ENCODE measurements at regions not wholly inside any gene's neighbourhood (a gene's known extent, or its start where the extent isn't known, plus 50 kb on each side); places are given as distances from the start of the nearest gene placed in this dataset.

GRCh38 chr1:43082740-43083139 is 89.3 kb downstream of the EBNA1BP2 start:
- H3K27me3 ChIP-seq (ENCODE audit: control insufficient read depth in 2 of 2, insufficient read depth in 1 of 2, low read length in 1 of 2), result no peaks in the 10 kb centered on the region
- no peak overlapping the region for H3K27ac ChIP-seq (ENCODE audit: low read depth in 1 of 2, low read length in 1 of 2)
- H3K4me1 ChIP-seq (ENCODE audit: control insufficient read depth in 2 of 2, insufficient read depth in 2 of 2, low read length in 2 of 2), result no peaks in the 10 kb centered on the region
- DNase-seq (ENCODE audit: low read depth in 6 of 9, low spot score in 9 of 9), result no peak
- 93% methylated on average over 6 of the region's 6 CpGs for WGBS
- no peak overlapping the region for H3K4me3 ChIP-seq (ENCODE audit: low read length in 2 of 2)
- no peaks in the 10 kb centered on the region for H3K36me3 ChIP-seq (ENCODE audit: control insufficient read depth in 2 of 2, insufficient read depth in 2 of 2, low read length in 1 of 2)
- H3K9me3 ChIP-seq (ENCODE audit: control insufficient read depth in 2 of 2, insufficient read depth in 1 of 2, low read length in 1 of 2), result no peaks in the 10 kb centered on the region

- 87% methylated on average over 6 of the region's 6 CpGs for WGBS
- H3K9me3 ChIP-seq (ENCODE audit: control insufficient read depth in 2 of 2, insufficient read depth in 1 of 2, low read length in 1 of 2), result no peaks in the 10 kb centered on the region
- no peaks in the 10 kb centered on the region for H3K36me3 ChIP-seq (ENCODE audit: control insufficient read depth in 2 of 2, insufficient read depth in 2 of 2, low read length in 1 of 2)
- no peak overlapping the region for H3K4me3 ChIP-seq (ENCODE audit: low read length in 2 of 2)
- H3K27me3 ChIP-seq (ENCODE audit: control insufficient read depth in 2 of 2, insufficient read depth in 1 of 2, low read length in 1 of 2), result no peaks in the 10 kb centered on the region
- no peaks in the 10 kb centered on the region for H3K4me1 ChIP-seq (ENCODE audit: control insufficient read depth in 2 of 2, insufficient read depth in 2 of 2, low read length in 2 of 2)
- no peak for DNase-seq (ENCODE audit: low read depth in 6 of 9, low spot score in 9 of 9)
- no peak overlapping the region for H3K27ac ChIP-seq (ENCODE audit: low read depth in 1 of 2, low read length in 1 of 2)
Measured at GRCh38 chr1:43077273-43077672, 94.8 kb downstream of the EBNA1BP2 start.

- no peak overlapping the region for H3K27ac ChIP-seq (ENCODE audit: low read depth in 1 of 2, low read length in 1 of 2)
Measured at GRCh38 chr1:43074709-43075108, 97.4 kb downstream of the EBNA1BP2 start.

DNA sequence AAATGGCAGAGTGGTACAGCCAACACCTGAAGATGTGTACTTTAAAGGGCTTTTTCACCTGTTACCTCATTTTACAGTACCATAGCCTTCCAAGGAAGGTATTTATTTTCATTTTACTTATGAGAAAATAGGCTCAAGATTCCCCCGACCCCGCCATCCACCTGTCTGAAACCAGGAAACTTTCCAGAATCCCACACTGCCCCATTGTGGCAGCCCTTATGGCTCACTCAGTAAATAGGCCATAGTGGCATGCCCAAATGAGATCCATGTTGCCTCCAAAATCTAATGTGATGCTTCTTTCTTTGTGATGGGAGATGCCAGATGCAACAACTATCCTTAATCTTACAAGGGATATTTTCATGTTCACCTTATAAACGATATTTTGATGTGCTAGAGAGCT is 97.8 kb downstream of the EBNA1BP2 start:
- no peaks in the 10 kb centered on the region for H3K9me3 ChIP-seq (ENCODE audit: control insufficient read depth in 2 of 2, insufficient read depth in 1 of 2, low read length in 1 of 2)
- DNase-seq (ENCODE audit: low read depth in 6 of 9, low spot score in 9 of 9), result no peak
- peaks cover 0 to 5% of the 10 kb centered on the region in 2 donors for H3K4me1 ChIP-seq (ENCODE audit: control insufficient read depth in 2 of 2, insufficient read depth in 2 of 2, low read length in 2 of 2)
- 96% methylated on average over 3 of the region's 3 CpGs for WGBS
- H3K36me3 ChIP-seq (ENCODE audit: control insufficient read depth in 2 of 2, insufficient read depth in 2 of 2, low read length in 1 of 2), result no peaks in the 10 kb centered on the region
- no peaks in the 10 kb centered on the region for H3K27me3 ChIP-seq (ENCODE audit: control insufficient read depth in 2 of 2, insufficient read depth in 1 of 2, low read length in 1 of 2)
- no peak overlapping the region for H3K4me3 ChIP-seq (ENCODE audit: low read length in 2 of 2)
- H3K27ac ChIP-seq (ENCODE audit: low read depth in 1 of 2, low read length in 1 of 2), result no peak overlapping the region

More at GRCh38 chr1:43074709-43075108, 97.4 kb downstream of the EBNA1BP2 start:
- H3K9me3 ChIP-seq (ENCODE audit: control insufficient read depth in 2 of 2, insufficient read depth in 1 of 2, low read length in 1 of 2), result no peaks in the 10 kb centered on the region
- no peak overlapping the region for H3K4me3 ChIP-seq (ENCODE audit: low read length in 2 of 2)
- no peak for DNase-seq (ENCODE audit: low read depth in 6 of 9, low spot score in 9 of 9)
- no peaks in the 10 kb centered on the region for H3K27me3 ChIP-seq (ENCODE audit: control insufficient read depth in 2 of 2, insufficient read depth in 1 of 2, low read length in 1 of 2)
- no peaks in the 10 kb centered on the region for H3K36me3 ChIP-seq (ENCODE audit: control insufficient read depth in 2 of 2, insufficient read depth in 2 of 2, low read length in 1 of 2)
- 99% methylated on average over 2 of the region's 2 CpGs for WGBS
- peaks cover 0 to 2% of the 10 kb centered on the region in 2 donors for H3K4me1 ChIP-seq (ENCODE audit: control insufficient read depth in 2 of 2, insufficient read depth in 2 of 2, low read length in 2 of 2)

DNA sequence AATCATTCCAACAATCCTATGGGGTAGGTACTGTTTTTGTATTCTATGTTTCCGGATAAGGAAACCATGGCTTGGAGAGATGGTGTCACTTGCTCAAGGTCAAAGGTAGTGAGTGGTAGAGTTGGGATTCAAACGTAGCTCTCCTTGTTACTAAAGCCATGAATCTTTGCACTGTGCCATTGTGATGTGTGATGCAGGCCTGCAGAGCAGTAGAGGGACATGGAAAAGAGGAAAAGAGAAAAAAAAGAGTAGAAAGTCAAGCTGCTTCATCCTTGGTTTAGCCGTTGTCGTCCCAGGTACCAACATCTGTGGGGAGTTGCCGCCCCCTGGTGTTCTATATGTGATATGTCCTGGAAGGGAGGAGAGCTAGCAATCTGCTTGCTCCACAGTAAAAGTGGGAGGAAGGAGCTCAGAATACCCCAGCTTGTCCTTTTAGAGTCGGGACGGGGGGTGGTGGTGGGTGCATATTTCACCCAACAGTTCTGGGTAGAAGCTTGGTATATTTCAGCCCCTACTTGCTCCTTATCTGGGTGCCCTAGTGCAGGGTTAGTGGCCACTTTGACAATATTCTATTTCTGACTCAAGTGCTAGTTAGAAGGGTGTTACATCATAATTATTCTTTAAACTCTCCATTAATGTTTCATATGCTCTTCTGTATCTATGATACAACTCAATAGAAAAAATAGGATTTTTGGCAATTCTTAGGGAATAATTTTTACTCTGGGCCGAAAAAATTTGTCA is 98.4 kb downstream of the EBNA1BP2 start:
- peaks cover 0 to 2% of the 10 kb centered on the region in 2 donors for H3K27me3 ChIP-seq (ENCODE audit: control insufficient read depth in 2 of 2, insufficient read depth in 1 of 2, low read length in 1 of 2)
- no peak overlapping the region for H3K4me3 ChIP-seq (ENCODE audit: low read length in 2 of 2)
- 34% methylated on average over 8 of the region's 8 CpGs for WGBS
- peak; percentile 40 to 85 (median 67) for DNase-seq (ENCODE audit: low read depth in 6 of 9, low spot score in 9 of 9)
- no peak overlapping the region for H3K27ac ChIP-seq (ENCODE audit: low read depth in 1 of 2, low read length in 1 of 2)
- H3K4me1 ChIP-seq (ENCODE audit: control insufficient read depth in 2 of 2, insufficient read depth in 2 of 2, low read length in 2 of 2), result peaks cover 0 to 10% of the 10 kb centered on the region in 2 donors
- no peaks in the 10 kb centered on the region for H3K36me3 ChIP-seq (ENCODE audit: control insufficient read depth in 2 of 2, insufficient read depth in 2 of 2, low read length in 1 of 2)
- no peaks in the 10 kb centered on the region for H3K9me3 ChIP-seq (ENCODE audit: control insufficient read depth in 2 of 2, insufficient read depth in 1 of 2, low read length in 1 of 2)

DNA sequence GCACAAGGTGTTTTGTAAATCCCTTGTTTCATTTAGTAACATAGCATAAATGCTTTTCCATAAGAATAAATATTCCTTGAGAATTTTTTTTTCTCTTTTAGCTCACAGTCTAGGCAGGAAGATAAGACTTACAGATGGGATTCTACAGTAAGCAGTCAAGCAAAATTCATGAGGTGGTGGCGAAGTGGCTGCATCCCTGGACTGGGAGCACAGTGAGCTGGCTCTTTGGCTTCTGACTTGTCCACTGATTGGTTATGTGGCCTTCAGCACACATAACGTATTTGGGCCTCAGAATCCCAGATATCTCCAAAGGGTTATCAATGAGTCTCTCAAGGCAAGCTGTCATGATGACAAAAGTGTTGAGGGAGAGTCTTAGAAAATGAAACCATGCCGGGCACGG is 99.8 kb downstream of the EBNA1BP2 start:
- WGBS, result 96% methylated on average over 4 of the region's 4 CpGs
- DNase-seq (ENCODE audit: low read depth in 6 of 9, low spot score in 9 of 9), result no peak
- Histone ChIP-seq H3K27ac (ENCODE audit: low read depth in 1 of 2, low read length in 1 of 2) (no peak overlapping the region), H3K4me1 (ENCODE audit: control insufficient read depth in 2 of 2, insufficient read depth in 2 of 2, low read length in 2 of 2) (peaks cover 3 to 18% of the 10 kb centered on the region in 2 donors), H3K4me3 (ENCODE audit: low read length in 2 of 2) (no peak overlapping the region), H3K9me3 (ENCODE audit: control insufficient read depth in 2 of 2, insufficient read depth in 1 of 2, low read length in 1 of 2) (no peaks in the 10 kb centered on the region), H3K27me3 (ENCODE audit: control insufficient read depth in 2 of 2, insufficient read depth in 1 of 2, low read length in 1 of 2) (peaks cover 0 to 14% of the 10 kb centered on the region in 2 donors), H3K36me3 (ENCODE audit: control insufficient read depth in 2 of 2, insufficient read depth in 2 of 2, low read length in 1 of 2) (no peaks in the 10 kb centered on the region)

GRCh38 chr1:43071241-43071640 is 100.8 kb downstream of the EBNA1BP2 start:
- WGBS, result 97% methylated on average over 2 of the region's 2 CpGs
- Histone ChIP-seq H3K36me3 (ENCODE audit: control insufficient read depth in 2 of 2, insufficient read depth in 2 of 2, low read length in 1 of 2) (no peaks in the 10 kb centered on the region), H3K27me3 (ENCODE audit: control insufficient read depth in 2 of 2, insufficient read depth in 1 of 2, low read length in 1 of 2) (peaks cover 0 to 15% of the 10 kb centered on the region in 2 donors), H3K9me3 (ENCODE audit: control insufficient read depth in 2 of 2, insufficient read depth in 1 of 2, low read length in 1 of 2) (no peaks in the 10 kb centered on the region), H3K27ac (ENCODE audit: low read depth in 1 of 2, low read length in 1 of 2) (no peak overlapping the region), H3K4me1 (ENCODE audit: control insufficient read depth in 2 of 2, insufficient read depth in 2 of 2, low read length in 2 of 2) (peaks cover 3 to 18% of the 10 kb centered on the region in 2 donors), H3K4me3 (ENCODE audit: low read length in 2 of 2) (no peak overlapping the region)
- no peak for DNase-seq (ENCODE audit: low read depth in 6 of 9, low spot score in 9 of 9)

- Histone ChIP-seq H3K4me3 (ENCODE audit: low read length in 2 of 2) (no peak overlapping the region), H3K36me3 (ENCODE audit: control insufficient read depth in 2 of 2, insufficient read depth in 2 of 2, low read length in 1 of 2) (no peaks in the 10 kb centered on the region), H3K4me1 (ENCODE audit: control insufficient read depth in 2 of 2, insufficient read depth in 2 of 2, low read length in 2 of 2) (peaks cover 3 to 18% of the 10 kb centered on the region in 2 donors), H3K27ac (ENCODE audit: low read depth in 1 of 2, low read length in 1 of 2) (no peak overlapping the region), H3K27me3 (ENCODE audit: control insufficient read depth in 2 of 2, insufficient read depth in 1 of 2, low read length in 1 of 2) (peaks cover 0 to 15% of the 10 kb centered on the region in 2 donors), H3K9me3 (ENCODE audit: control insufficient read depth in 2 of 2, insufficient read depth in 1 of 2, low read length in 1 of 2) (peaks cover 0 to 1% of the 10 kb centered on the region in 2 donors)
- no peak for DNase-seq (ENCODE audit: low read depth in 6 of 9, low spot score in 9 of 9)
- WGBS, result 97% methylated on average over 12 of the region's 12 CpGs
Measured at GRCh38 chr1:43069461-43070050, 102.5 kb downstream of the EBNA1BP2 start.

DNA sequence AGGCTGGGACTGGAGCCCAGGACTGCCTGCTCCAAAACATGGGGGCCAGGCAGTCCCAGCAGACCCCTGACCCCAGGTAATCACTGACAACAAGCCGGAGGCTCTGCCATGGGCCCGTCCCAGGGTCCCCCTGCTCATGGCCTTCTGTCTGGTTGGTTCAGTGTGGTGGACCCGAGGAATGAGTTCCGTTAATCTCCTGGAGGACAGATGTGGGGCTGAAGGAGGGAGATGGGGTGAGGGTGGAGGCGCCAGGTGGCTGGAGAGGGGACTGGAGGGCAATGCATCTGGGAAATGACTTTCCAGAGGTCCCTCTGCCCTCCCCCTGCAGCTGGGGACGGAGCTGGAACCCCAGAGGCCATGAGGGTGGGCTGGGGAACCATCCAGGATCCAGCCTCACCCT is 103.2 kb downstream of the EBNA1BP2 start:
- no peak overlapping the region for H3K27ac ChIP-seq (ENCODE audit: low read depth in 1 of 2, low read length in 1 of 2)
- peaks cover 0 to 15% of the 10 kb centered on the region in 2 donors for H3K27me3 ChIP-seq (ENCODE audit: control insufficient read depth in 2 of 2, insufficient read depth in 1 of 2, low read length in 1 of 2)
- DNase-seq (ENCODE audit: low read depth in 6 of 9, low spot score in 9 of 9), result no peak
- H3K9me3 ChIP-seq (ENCODE audit: control insufficient read depth in 2 of 2, insufficient read depth in 1 of 2, low read length in 1 of 2), result peaks cover 0 to 1% of the 10 kb centered on the region in 2 donors
- WGBS, result 98% methylated on average over 6 of the region's 6 CpGs
- H3K36me3 ChIP-seq (ENCODE audit: control insufficient read depth in 2 of 2, insufficient read depth in 2 of 2, low read length in 1 of 2), result no peaks in the 10 kb centered on the region
- H3K4me3 ChIP-seq (ENCODE audit: low read length in 2 of 2), result no peak overlapping the region
- H3K4me1 ChIP-seq (ENCODE audit: control insufficient read depth in 2 of 2, insufficient read depth in 2 of 2, low read length in 2 of 2), result peaks cover 3 to 18% of the 10 kb centered on the region in 2 donors
